SJCRH30 (cell line): ENCODE measurements at regions not wholly inside any gene's neighbourhood (a gene's known extent, or its start where the extent isn't known, plus 50 kb on each side); places are given as distances from the start of the nearest gene placed in this dataset.

Experiments used
- DNase-seq, 2 experiments: peaks; one replicate each; pipeline ENCODE4 v3.0.0-alpha.2; 2015 to 2020
- H3K27ac ChIP-seq: fragments of 250-450 bp; sonication (Bioruptor Pico); 2 replicates; pipeline ENCODE4 v1.5.1; 2020; ENCODE audit warnings: mild to moderate bottlenecking, moderate library complexity
- H3K27me3 ChIP-seq: fragments of 250-450 bp; sonication (Bioruptor Pico); 2 replicates; pipeline ENCODE4 v1.5.1; 2020; ENCODE audit warnings: mild to moderate bottlenecking, moderate library complexity
- H3K36me3 ChIP-seq: fragments of 250-450 bp; sonication (Bioruptor Pico); 2 replicates; pipeline ENCODE4 v1.5.1; 2020; ENCODE audit warnings: mild to moderate bottlenecking, moderate library complexity
- H3K4me1 ChIP-seq: fragments of 250-450 bp; sonication (Bioruptor Pico); 2 replicates; pipeline ENCODE4 v1.5.1; 2020; ENCODE audit warnings: mild to moderate bottlenecking, moderate library complexity
- H3K4me3 ChIP-seq: fragments of 250-450 bp; sonication (Bioruptor Pico); 2 replicates; pipeline ENCODE4 v1.5.1; 2020; ENCODE audit warnings: mild to moderate bottlenecking, moderate library complexity
- H3K9me3 ChIP-seq: fragments of 250-450 bp; sonication (Bioruptor Pico); replicated peaks from 2 replicates; pipeline ENCODE4 v1.5.1; 2020; ENCODE audit warnings: mild to moderate bottlenecking, moderate library complexity

DNA sequence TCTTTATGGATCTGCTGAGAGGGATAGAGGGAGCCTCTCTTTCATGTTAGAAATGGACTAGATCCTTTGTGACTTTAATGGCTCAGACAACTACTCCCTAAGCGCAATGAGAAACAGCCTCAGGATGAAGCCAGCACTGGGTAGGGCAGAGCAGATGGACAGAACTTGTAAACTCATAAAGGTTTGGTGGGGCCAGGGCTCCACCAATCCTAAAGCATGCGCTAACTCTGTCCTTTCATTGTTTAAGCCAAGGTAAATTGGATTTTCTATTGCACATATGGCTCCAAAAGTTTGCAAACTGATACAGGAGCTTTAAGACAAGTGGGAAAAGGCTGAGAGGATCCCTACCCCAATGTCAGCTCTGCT, 178.1 kb upstream of the MEOX2 start:
- no peaks in the 10 kb centered on the region for H3K27me3 ChIP-seq
- no peak overlapping the region for H3K27ac ChIP-seq
- peaks cover 8% of the 10 kb centered on the region; the same call in 1 of the 2 replicates for H3K4me1 ChIP-seq
- H3K9me3 ChIP-seq, result no peaks in the 10 kb centered on the region
- no peaks in the 10 kb centered on the region for H3K36me3 ChIP-seq
- no peak overlapping the region for H3K4me3 ChIP-seq
- DNase-seq, result no peak

DNA sequence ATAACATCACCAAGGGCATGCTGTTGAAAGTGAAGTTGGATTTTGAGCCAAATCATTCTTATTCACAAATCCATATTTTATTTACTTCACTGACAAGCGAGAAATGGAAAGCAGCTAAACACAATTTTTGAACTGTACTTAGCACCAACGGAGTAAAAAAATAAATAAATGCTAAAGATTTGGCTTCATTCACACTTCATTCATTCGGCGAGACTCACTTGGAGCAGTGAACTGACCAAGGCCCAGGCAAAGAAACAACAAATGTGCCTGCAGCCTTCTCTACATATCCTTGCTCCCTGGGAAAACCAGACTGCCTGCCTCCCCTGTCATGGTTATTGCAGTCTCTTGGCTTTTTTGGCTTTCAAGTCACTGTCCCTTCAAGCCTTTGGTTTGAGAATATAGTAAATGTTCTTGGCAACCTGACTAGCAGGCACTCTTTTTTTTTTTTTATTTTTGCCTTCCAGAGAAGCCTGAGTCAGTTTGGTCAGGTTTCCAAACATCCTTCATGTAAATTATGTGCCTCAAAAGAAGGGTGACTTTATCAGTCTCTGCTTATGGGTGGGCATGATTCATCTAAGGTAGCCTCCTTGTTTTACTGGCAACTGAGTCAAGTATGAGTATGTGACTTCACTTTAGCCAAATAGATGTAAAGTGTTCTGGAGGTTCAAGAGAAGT, 177.6 kb upstream of the MEOX2 start:
- no peak overlapping the region for H3K27ac ChIP-seq
- H3K9me3 ChIP-seq, result no peaks in the 10 kb centered on the region
- H3K4me1 ChIP-seq, result peaks cover 8% of the 10 kb centered on the region; the same call in 1 of the 2 replicates
- H3K36me3 ChIP-seq, result no peaks in the 10 kb centered on the region
- no peak overlapping the region for H3K4me3 ChIP-seq
- no peaks in the 10 kb centered on the region for H3K27me3 ChIP-seq
- no peak for DNase-seq

DNA sequence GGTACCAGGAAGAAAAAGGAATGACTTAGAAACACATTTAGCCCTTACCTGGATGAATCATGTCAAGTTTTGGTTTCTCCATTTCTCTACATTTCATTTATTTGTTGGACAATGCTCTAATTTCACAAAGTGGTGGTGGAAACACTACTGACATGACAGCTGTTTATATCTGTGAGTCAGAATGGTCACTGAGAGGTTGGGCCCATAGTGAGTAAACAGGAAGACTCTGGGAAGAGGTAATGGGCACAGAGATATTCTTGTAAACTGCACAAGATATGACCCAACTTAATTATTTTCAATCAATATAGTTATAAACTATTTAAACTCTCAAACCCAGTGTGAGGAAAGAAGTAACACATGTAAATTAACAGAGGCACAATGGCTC, 176.3 kb upstream of the MEOX2 start:
- no peaks in the 10 kb centered on the region for H3K36me3 ChIP-seq
- DNase-seq, result peak in 1 of 2 experiments; percentile 27
- H3K4me1 ChIP-seq, result peaks cover 8% of the 10 kb centered on the region; the same call in 1 of the 2 replicates
- no peak overlapping the region for H3K4me3 ChIP-seq
- H3K27me3 ChIP-seq, result no peaks in the 10 kb centered on the region
- H3K27ac ChIP-seq, result no peak overlapping the region
- no peaks in the 10 kb centered on the region for H3K9me3 ChIP-seq

DNA sequence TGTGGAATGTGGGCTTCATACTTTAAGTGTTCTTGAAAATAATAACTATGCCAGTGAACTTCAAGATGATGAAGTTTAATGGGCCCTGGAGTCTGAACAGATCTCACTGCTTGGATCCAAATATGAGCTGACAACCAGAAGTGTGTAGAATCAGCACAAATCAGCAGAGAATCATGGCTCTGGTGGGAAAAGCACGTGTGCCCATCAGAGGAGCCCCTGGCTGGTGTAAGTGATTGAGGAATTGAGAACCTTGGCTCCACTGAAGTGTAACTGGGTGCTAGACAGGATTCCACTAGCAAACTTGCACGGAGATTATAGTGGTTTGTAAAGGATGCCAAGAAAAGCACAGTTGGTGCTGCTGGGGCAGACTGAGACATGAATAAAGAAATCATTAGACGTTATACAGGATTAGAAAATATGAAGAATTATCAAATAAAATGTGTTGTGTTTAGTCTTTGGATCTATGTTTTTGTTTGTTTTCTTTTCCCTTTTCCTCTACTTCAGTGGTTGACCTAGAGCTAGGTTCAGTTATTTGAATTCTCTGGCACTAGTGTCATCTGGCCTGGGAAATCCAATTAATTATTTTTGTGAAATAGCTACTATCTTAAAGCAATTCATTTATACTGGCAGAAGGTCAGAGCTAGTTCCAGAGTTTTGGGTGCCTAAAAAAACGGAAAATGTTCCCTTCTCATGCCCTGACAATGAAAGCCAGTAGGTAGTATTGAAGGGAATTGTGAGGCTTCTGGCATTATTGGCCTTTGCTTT, 175.7 kb upstream of the MEOX2 start:
- Histone ChIP-seq H3K4me3 (no peak overlapping the region), H3K36me3 (no peaks in the 10 kb centered on the region), H3K9me3 (no peaks in the 10 kb centered on the region), H3K4me1 (peaks cover 8% of the 10 kb centered on the region; the same call in 1 of the 2 replicates), H3K27ac (no peak overlapping the region), H3K27me3 (no peaks in the 10 kb centered on the region)
- DNase-seq, result no peak

DNA sequence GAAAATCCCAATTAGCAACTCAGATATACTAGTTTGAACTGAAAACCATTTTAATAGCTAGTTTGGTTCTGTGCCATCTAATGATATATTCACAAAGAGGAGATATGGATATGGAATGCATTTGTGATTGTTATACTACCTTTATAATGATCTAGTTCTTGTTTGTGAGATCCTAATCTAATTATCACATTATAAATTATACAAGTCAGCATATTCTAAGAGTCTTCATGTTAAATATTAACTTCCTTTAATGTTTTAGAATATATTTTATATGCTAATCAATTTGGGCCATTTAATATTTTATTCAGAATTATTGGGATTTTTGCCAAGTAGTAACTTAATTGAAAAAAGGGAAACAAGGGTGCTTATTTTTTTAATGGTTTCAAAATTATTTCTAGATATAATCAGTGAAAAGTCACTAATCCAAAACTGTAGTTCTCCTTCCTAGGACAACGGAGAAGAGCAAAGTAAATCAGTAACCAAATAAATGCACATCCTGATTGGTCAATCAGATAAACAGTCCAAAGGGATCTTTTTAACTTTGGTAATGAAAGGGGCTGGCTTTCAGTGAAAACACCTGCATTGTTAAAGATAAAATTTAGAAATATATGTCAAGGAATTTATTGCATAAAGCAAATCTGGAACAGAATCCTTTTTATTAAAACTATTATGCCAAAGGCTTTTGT, 173.9 kb upstream of the MEOX2 start:
- Histone ChIP-seq H3K4me3 (no peak overlapping the region), H3K27me3 (no peaks in the 10 kb centered on the region), H3K4me1 (peaks cover 8% of the 10 kb centered on the region; the same call in 1 of the 2 replicates), H3K9me3 (no peaks in the 10 kb centered on the region), H3K27ac (no peak overlapping the region), H3K36me3 (no peaks in the 10 kb centered on the region)
- DNase-seq, result no peak

DNA sequence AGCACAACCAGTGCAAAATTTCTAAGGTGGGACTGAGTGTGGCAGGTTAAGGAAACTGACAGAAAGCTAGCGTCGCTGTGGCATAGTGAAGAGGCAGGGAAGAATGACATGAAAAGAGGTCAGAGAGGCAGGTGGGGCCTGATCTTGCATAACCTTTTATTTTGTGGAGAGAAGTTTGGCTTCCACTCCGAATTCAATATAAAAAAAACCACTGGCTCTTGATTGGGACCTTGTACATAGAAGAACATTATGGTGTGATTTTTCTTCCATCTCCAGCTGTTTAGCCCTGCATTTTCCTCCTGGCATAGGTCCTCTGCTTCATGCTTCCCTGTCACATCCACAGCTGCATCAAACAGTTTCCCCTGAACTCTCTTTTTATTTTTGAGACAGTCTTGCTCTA, 170.5 kb upstream of the MEOX2 start:
- DNase-seq, result no peak
- peaks cover under 1% of the 10 kb centered on the region; the same call in 1 of the 2 replicates for H3K4me1 ChIP-seq
- no peaks in the 10 kb centered on the region for H3K36me3 ChIP-seq
- no peak overlapping the region for H3K4me3 ChIP-seq
- no peak overlapping the region for H3K27ac ChIP-seq
- no peaks in the 10 kb centered on the region for H3K9me3 ChIP-seq
- no peaks in the 10 kb centered on the region for H3K27me3 ChIP-seq

DNA sequence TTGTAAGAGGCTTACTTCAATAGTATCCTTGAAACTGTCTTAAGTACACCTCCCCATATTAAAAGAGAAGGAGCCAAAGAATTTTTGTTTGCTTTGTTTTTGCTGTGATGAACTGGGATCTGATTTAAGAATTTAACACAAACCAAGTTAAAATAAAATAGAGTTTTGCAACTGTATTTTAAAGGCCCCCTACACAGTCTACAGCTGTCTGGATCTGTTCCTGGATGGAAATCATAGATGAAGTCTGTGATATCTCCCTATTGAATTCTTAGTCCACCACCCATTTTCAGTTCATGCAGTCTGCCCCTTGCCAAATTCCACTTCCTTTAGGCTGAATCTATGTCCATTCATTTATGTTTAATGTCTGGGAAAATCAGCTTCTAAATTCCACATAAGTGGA, 169.8 kb upstream of the MEOX2 start:
- no peaks in the 10 kb centered on the region for H3K27me3 ChIP-seq
- H3K27ac ChIP-seq, result no peak overlapping the region
- H3K4me3 ChIP-seq, result no peak overlapping the region
- no peaks in the 10 kb centered on the region for H3K4me1 ChIP-seq
- no peak for DNase-seq
- H3K36me3 ChIP-seq, result no peaks in the 10 kb centered on the region
- no peaks in the 10 kb centered on the region for H3K9me3 ChIP-seq

DNA sequence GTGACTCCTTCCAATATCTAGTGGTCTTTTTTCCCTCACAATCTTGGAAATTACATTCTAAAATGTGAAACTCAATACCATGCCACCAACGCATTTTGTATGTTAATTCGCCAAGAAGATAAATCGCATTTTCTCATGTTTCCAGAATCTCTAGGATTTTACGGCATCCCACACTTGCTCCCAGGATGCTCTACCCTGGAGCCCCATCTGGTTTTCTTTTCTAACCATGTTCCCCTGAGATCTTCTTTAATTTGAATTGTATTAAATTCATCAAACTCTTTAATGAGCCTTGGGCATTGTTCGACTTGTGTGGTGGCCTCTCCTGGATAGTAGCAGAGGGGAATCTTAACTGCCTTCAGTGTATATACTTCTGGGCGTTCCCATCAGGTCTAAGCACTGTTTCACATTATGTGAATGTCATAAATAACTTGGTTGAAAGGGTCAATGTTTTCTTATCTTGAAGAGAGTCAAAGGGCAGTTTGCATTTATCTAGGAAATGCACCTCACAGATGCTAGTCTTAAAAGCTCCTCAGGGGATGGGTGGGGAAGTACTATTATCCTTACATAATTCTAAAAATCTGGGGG, 169.1 kb upstream of the MEOX2 start:
- Histone ChIP-seq H3K27ac (no peak overlapping the region), H3K9me3 (no peaks in the 10 kb centered on the region), H3K27me3 (no peaks in the 10 kb centered on the region), H3K36me3 (no peaks in the 10 kb centered on the region), H3K4me3 (no peak overlapping the region), H3K4me1 (no peaks in the 10 kb centered on the region)
- DNase-seq, result no peak

DNA sequence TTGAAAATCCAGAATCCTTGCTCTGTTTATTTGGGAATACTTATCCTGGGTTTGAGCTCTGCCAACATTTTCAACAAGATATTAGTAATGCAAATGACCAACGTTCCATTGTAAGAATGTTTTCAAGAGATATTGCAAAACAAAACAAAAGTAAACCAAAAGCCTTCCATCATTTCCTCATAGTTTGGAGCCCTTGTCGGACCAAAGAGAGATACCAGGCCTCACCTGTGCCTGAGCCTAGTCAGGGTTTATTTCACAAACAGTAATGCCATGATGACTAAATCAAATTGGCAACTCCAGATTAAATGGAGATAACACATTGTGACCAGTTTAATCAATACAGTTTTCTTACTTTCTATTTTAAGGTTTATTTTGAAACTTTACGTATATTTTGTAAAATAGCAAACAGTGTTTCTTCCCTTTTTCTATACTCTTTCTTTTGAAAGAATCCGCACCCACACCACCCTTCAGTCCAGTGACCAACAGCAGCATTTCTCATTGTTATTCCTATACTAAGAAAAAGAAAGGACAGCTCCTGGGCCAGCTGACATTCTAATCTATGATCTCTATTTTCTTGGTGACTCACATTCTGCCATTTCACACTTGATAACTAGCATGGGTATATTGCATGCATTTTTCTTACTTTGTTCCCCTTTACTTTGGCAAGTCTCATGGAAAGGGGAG, 168.5 kb upstream of the MEOX2 start:
- Histone ChIP-seq H3K4me3 (no peak overlapping the region), H3K27me3 (no peaks in the 10 kb centered on the region), H3K27ac (no peak overlapping the region), H3K9me3 (no peaks in the 10 kb centered on the region; the same call in 1 of the 2 replicates), H3K36me3 (no peaks in the 10 kb centered on the region), H3K4me1 (no peaks in the 10 kb centered on the region)
- DNase-seq, result no peak

DNA sequence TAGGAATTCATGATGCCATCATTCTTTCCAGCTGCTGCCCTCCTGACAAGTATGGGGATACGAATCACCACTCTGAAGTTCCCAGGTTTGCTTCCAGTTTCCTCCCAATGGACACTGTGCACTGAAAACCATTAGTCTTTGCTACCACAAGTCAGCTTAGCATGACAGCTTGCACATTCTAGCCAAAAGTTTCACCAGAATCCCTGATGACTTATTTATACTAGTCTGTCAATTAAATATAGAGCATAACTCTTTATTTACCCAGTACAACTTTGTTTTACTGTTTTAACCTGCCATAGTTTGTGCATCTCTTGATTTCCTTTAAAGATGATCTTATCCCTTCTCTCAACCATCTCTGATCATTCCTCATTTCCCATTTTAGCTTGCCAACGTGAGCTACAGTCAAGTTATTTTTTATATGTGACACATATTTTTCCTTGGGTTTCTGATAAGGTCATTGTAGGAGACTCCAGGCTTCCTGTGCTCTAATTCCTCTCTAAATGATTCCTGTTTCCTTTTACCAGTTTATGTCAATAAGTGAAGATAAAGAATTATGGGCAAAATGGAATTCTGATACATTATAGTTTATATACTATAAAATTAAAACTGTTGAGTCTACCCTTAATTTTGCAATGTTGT, 167.5 kb upstream of the MEOX2 start:
- no peaks in the 10 kb centered on the region; the same call in 1 of the 2 replicates for H3K9me3 ChIP-seq
- no peak for DNase-seq
- H3K27me3 ChIP-seq, result no peaks in the 10 kb centered on the region
- H3K36me3 ChIP-seq, result no peaks in the 10 kb centered on the region
- no peak overlapping the region for H3K4me3 ChIP-seq
- no peak overlapping the region for H3K27ac ChIP-seq
- no peaks in the 10 kb centered on the region for H3K4me1 ChIP-seq

DNA sequence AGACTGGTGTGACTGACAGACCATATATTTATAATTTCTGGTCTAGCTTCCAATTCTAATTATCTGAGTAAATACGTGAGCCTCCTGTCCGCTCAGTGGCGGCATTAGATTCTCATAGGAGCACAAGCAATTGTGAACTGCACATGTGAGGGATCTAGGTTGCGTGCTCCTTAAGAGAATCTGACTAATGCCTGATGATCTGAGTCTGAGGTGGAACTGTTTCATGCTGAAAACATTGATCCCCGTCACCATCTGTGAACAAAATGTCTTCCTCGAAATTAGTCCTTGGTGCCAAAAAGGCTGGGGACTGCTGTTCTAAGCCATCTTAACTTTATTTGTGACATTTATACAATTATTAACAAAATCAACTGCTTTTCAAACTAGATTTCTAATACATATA, 164.7 kb upstream of the MEOX2 start:
- Histone ChIP-seq H3K9me3 (no peaks in the 10 kb centered on the region; the same call in 1 of the 2 replicates), H3K36me3 (no peaks in the 10 kb centered on the region), H3K4me3 (no peak overlapping the region), H3K27me3 (no peaks in the 10 kb centered on the region), H3K4me1 (peaks cover 10% of the 10 kb centered on the region), H3K27ac (no peak overlapping the region)
- DNase-seq, result no peak

DNA sequence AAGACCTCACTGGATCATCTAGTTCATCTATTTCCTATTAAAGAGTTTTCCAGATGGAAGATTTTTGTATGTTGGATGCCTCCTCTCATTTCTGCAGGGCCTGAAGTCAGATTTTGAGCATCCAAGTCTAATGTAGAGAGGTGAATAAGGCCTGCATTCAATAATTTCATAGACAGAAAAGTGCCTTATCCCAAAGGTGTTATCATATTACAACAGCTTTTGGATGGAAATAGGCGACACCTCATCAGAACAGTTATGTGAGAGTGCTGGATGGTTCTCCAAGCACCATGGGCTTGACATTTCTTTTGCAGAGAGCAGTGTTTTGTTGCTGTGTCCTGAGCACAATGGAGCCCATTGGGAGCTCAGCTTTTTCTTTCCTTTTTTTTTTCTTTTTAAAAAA, 162.4 kb upstream of the MEOX2 start:
- H3K9me3 ChIP-seq, result no peaks in the 10 kb centered on the region; the same call in 1 of the 2 replicates
- H3K27me3 ChIP-seq, result no peaks in the 10 kb centered on the region
- no peak for DNase-seq
- no peak overlapping the region for H3K4me3 ChIP-seq
- H3K36me3 ChIP-seq, result no peaks in the 10 kb centered on the region
- no peak overlapping the region for H3K27ac ChIP-seq
- H3K4me1 ChIP-seq, result peaks cover 16% of the 10 kb centered on the region

DNA sequence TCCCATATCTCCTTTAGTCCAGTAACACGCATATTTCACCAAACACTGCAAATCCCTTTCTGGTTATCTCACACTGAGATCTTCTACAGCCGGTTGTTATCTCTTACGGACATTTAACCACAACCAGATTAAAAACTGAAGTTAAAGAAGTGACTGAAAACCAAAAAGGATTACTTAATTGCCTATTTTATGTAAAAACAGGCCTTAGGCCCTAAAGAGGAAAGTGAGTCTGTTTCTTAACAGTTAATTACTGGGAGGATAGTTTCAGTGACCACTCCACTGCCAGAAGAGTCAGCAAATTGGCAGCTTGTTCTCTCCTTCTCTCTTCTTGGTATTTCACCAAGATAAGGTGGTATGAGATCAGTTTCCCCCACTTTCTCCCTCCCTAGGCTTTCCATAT, 161.9 kb upstream of the MEOX2 start:
- no peaks in the 10 kb centered on the region; the same call in 1 of the 2 replicates for H3K9me3 ChIP-seq
- no peaks in the 10 kb centered on the region for H3K36me3 ChIP-seq
- no peak overlapping the region for H3K27ac ChIP-seq
- H3K4me1 ChIP-seq, result peaks cover 16% of the 10 kb centered on the region
- H3K27me3 ChIP-seq, result no peaks in the 10 kb centered on the region
- no peak for DNase-seq
- no peak overlapping the region for H3K4me3 ChIP-seq

DNA sequence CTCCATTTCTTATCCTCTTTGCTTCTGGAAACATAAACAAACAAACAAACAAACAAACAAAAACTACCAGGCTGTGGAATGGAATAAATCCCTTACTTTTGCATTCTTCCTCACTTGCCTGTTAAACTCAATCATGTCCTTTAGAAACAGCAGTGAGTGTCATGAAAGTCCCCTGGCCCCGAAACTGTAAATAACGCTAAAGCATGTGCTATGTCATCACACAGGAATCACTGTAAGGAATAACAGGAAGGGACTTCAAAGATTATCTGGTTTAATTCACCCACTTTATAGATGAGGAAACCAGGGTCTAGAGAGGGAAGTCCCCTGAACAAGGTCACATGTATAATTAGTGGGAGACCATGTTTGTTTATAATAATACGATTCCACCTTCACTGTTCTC, 159.4 kb upstream of the MEOX2 start:
- DNase-seq, result no peak
- H3K27ac ChIP-seq, result no peak overlapping the region

More for the DNA sequence above, 159.4 kb upstream of the MEOX2 start:
- Histone ChIP-seq H3K27me3 (no peaks in the 10 kb centered on the region), H3K4me3 (no peak overlapping the region), H3K9me3 (no peaks in the 10 kb centered on the region; the same call in 1 of the 2 replicates), H3K4me1 (peaks cover 16% of the 10 kb centered on the region), H3K36me3 (no peaks in the 10 kb centered on the region)
